Adrenal gland (tissue), 5 donors: ENCODE measurements at regions not wholly inside any gene's neighbourhood (a gene's known extent, or its start where the extent isn't known, plus 50 kb on each side); places are given as distances from the start of the nearest gene placed in this dataset.

ENCODE experiments used
- POLR2A ChIP-seq, 2 donors: fragments of 450-650 bp; IDR thresholded peaks; one replicate each; pipeline ENCODE4 v1.6.1; 2017; ENCODE audit warnings: antibody characterized with exemption in 2 of 2, mild to moderate bottlenecking in 2 of 2, moderate library complexity in 1 of 2
- TF ChIP-seq, protein P1 (sequence below), 6 experiments: fragments of 450-650 bp in 4 of 6; fragments of 200-600 bp in 2 of 6; sonication (generic) in 1 of 6; IDR thresholded peaks; 1 replicate in 5 of 6; 2 replicates in 1 of 6; pipeline versions ENCODE4 v1.5.1 to v1.8.0; 2016 to 2021; ENCODE audit warnings: antibody characterized with exemption in 6 of 6, mild to moderate bottlenecking in 2 of 6, moderate library complexity in 1 of 6
- donor health status: DM: no; HTN: no; CAD: no.

DNA sequence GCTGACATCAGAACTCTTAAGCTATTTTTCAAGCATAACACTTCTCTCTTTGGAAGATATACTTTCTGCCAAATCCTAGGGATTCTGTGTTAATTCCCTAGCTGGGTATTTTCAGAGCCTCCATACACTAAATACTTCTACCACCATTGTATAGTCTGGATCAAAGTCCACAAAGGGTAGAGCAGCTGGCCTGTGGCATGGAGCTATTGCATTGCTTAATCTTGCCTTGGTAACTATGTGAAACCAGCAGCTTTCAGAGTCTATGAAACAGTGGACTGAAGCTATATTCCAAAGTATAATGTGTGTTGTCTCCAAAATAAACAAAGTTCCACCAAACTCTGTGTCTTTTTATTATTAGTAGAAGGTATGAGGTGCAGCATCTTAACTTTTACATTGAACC is 296.9 kb upstream of the CDH19 start:
- TF ChIP-seq, protein P1, sequence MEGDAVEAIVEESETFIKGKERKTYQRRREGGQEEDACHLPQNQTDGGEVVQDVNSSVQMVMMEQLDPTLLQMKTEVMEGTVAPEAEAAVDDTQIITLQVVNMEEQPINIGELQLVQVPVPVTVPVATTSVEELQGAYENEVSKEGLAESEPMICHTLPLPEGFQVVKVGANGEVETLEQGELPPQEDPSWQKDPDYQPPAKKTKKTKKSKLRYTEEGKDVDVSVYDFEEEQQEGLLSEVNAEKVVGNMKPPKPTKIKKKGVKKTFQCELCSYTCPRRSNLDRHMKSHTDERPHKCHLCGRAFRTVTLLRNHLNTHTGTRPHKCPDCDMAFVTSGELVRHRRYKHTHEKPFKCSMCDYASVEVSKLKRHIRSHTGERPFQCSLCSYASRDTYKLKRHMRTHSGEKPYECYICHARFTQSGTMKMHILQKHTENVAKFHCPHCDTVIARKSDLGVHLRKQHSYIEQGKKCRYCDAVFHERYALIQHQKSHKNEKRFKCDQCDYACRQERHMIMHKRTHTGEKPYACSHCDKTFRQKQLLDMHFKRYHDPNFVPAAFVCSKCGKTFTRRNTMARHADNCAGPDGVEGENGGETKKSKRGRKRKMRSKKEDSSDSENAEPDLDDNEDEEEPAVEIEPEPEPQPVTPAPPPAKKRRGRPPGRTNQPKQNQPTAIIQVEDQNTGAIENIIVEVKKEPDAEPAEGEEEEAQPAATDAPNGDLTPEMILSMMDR (IDR thresholded peaks at IDR 0.05): no peak
- no peak for TF ChIP-seq POLR2A (IDR thresholded peaks at IDR 0.05)
